ENCODE measurements at regions not wholly inside any gene's neighbourhood (a gene's known extent, or its start where the extent isn't known, plus 50 kb on each side); places are given as distances from the start of the nearest gene placed in this dataset.
"Not testable (repeated sequence)": the region's sequence is repeated elsewhere in the genome, so short reads cannot be mapped to it uniquely, and the experiment has no call there.

- H3K4me3 ChIP-seq (ENCODE audit: insufficient read depth in 1 of 2, low read depth in 1 of 2, low read length in 2 of 2) = no peak overlapping the region
- no peak overlapping the region for H2BK15ac ChIP-seq (ENCODE audit: low read depth, poor library complexity, severe bottlenecking)
- no peak overlapping the region for H2AFZ ChIP-seq (ENCODE audit: low read depth, low read length)
- no peak overlapping the region for H3K14ac ChIP-seq (ENCODE audit: low read length in 2 of 2)
- H2BK5ac ChIP-seq (ENCODE audit: low read depth, low read length, poor library complexity, severe bottlenecking) = no peak overlapping the region
- WGBS = 87% methylated on average over 9 of the region's 9 CpGs
- no peak overlapping the region for H2BK12ac ChIP-seq (ENCODE audit: low read length in 2 of 2)
- no peak overlapping the region for H3K4me2 ChIP-seq (ENCODE audit: low read length, poor library complexity, severe bottlenecking)
- H3K27ac ChIP-seq (ENCODE audit: low read length, poor library complexity, severe bottlenecking) = no peak overlapping the region
- no peak overlapping the region for H2AK5ac ChIP-seq (ENCODE audit: low read length, severe bottlenecking)
- H3K4ac ChIP-seq (ENCODE audit: low read depth in 1 of 2, low read length in 2 of 2) = no peak overlapping the region
- peak overlapping the region; percentile 28 for H4K8ac ChIP-seq (ENCODE audit: low read length)
- H3K9ac ChIP-seq (ENCODE audit: low read length) = no peak overlapping the region
- peaks cover 0 to 3% of the 10 kb centered on the region in 2 experiments for H3K27me3 ChIP-seq (ENCODE audit: control insufficient read depth in 1 of 2, insufficient read depth in 1 of 2, low read length in 2 of 2)
- H3K36me3 ChIP-seq (ENCODE audit: control insufficient read depth in 1 of 2, insufficient read depth in 2 of 2, low read depth in 1 of 2, low read length in 2 of 2) = no peaks in the 10 kb centered on the region
- no peak overlapping the region for H3K23ac ChIP-seq (ENCODE audit: low read length in 2 of 2)
- H3K18ac ChIP-seq (ENCODE audit: low read depth in 1 of 2, low read length in 2 of 2) = no peak overlapping the region
- no peaks in the 10 kb centered on the region for H3K4me1 ChIP-seq (ENCODE audit: control insufficient read depth, insufficient read depth, low read depth, low read length)
- H2BK120ac ChIP-seq (ENCODE audit: low read depth, low read length) = no peak overlapping the region
- H3K9me3 ChIP-seq (ENCODE audit: control insufficient read depth, low read length) = no peaks in the 10 kb centered on the region
- no peak overlapping the region for H4K91ac ChIP-seq (ENCODE audit: low read length)
- no peak for DNase-seq
- H3K79me1 ChIP-seq (replicated peaks; ENCODE audit: low read length, poor library complexity, severe bottlenecking) = no peaks in the 10 kb centered on the region
Observed at GRCh38 chr7:46047581-46047980, 126.5 kb upstream of the IGFBP3 start.

GRCh38 chr7:46043338-46043737, 122.3 kb upstream of the IGFBP3 start:
- not testable (repeated sequence) for H2BK5ac ChIP-seq (ENCODE audit: low read depth, low read length, poor library complexity, severe bottlenecking); DNase-seq; H2AK5ac ChIP-seq (ENCODE audit: low read length, severe bottlenecking); H3K23ac ChIP-seq (ENCODE audit: low read length in 2 of 2); H4K91ac ChIP-seq (ENCODE audit: low read length); H3K9ac ChIP-seq (ENCODE audit: low read length); H3K4me1 ChIP-seq (ENCODE audit: control insufficient read depth, insufficient read depth, low read depth, low read length); H3K27me3 ChIP-seq (ENCODE audit: control insufficient read depth in 1 of 2, insufficient read depth in 1 of 2, low read length in 2 of 2); H2BK120ac ChIP-seq (ENCODE audit: low read depth, low read length); H2BK15ac ChIP-seq (ENCODE audit: low read depth, poor library complexity, severe bottlenecking); H3K36me3 ChIP-seq (ENCODE audit: control insufficient read depth in 1 of 2, insufficient read depth in 2 of 2, low read depth in 1 of 2, low read length in 2 of 2); H3K4ac ChIP-seq (ENCODE audit: low read depth in 1 of 2, low read length in 2 of 2); H3K18ac ChIP-seq (ENCODE audit: low read depth in 1 of 2, low read length in 2 of 2); H3K27ac ChIP-seq (ENCODE audit: low read length, poor library complexity, severe bottlenecking); H2AFZ ChIP-seq (ENCODE audit: low read depth, low read length); H3K14ac ChIP-seq (ENCODE audit: low read length in 2 of 2); H4K8ac ChIP-seq (ENCODE audit: low read length); H2BK12ac ChIP-seq (ENCODE audit: low read length in 2 of 2); H3K4me3 ChIP-seq (ENCODE audit: insufficient read depth in 1 of 2, low read depth in 1 of 2, low read length in 2 of 2); H3K4me2 ChIP-seq (ENCODE audit: low read length, poor library complexity, severe bottlenecking); H3K9me3 ChIP-seq (ENCODE audit: control insufficient read depth, low read length); H3K79me1 ChIP-seq (replicated peaks; ENCODE audit: low read length, poor library complexity, severe bottlenecking)
- 94% methylated on average over 5 of the region's 6 CpGs for WGBS

GRCh38 chr7:46039813-46040212, 118.7 kb upstream of the IGFBP3 start:
- not testable (repeated sequence) for H3K23ac ChIP-seq (ENCODE audit: low read length in 2 of 2); H2AFZ ChIP-seq (ENCODE audit: low read depth, low read length); H3K4ac ChIP-seq (ENCODE audit: low read depth in 1 of 2, low read length in 2 of 2); H2BK15ac ChIP-seq (ENCODE audit: low read depth, poor library complexity, severe bottlenecking); H2BK5ac ChIP-seq (ENCODE audit: low read depth, low read length, poor library complexity, severe bottlenecking); H3K27me3 ChIP-seq (ENCODE audit: control insufficient read depth in 1 of 2, insufficient read depth in 1 of 2, low read length in 2 of 2); H2AK5ac ChIP-seq (ENCODE audit: low read length, severe bottlenecking); H2BK120ac ChIP-seq (ENCODE audit: low read depth, low read length); H4K91ac ChIP-seq (ENCODE audit: low read length); DNase-seq; H3K4me1 ChIP-seq (ENCODE audit: control insufficient read depth, insufficient read depth, low read depth, low read length); H3K27ac ChIP-seq (ENCODE audit: low read length, poor library complexity, severe bottlenecking); H3K18ac ChIP-seq (ENCODE audit: low read depth in 1 of 2, low read length in 2 of 2); H3K4me2 ChIP-seq (ENCODE audit: low read length, poor library complexity, severe bottlenecking); H3K79me1 ChIP-seq (replicated peaks; ENCODE audit: low read length, poor library complexity, severe bottlenecking); H2BK12ac ChIP-seq (ENCODE audit: low read length in 2 of 2); H3K9me3 ChIP-seq (ENCODE audit: control insufficient read depth, low read length); H3K4me3 ChIP-seq (ENCODE audit: insufficient read depth in 1 of 2, low read depth in 1 of 2, low read length in 2 of 2); H3K36me3 ChIP-seq (ENCODE audit: control insufficient read depth in 1 of 2, insufficient read depth in 2 of 2, low read depth in 1 of 2, low read length in 2 of 2); H3K14ac ChIP-seq (ENCODE audit: low read length in 2 of 2); H3K9ac ChIP-seq (ENCODE audit: low read length); H4K8ac ChIP-seq (ENCODE audit: low read length)
- WGBS = no CpG with 5 or more reads among the region's 1 CpG

- H2BK12ac ChIP-seq (ENCODE audit: low read length in 2 of 2) = no peak overlapping the region
- H3K9ac ChIP-seq (ENCODE audit: low read length) = no peak overlapping the region
- DNase-seq = no peak
- no peak overlapping the region for H4K91ac ChIP-seq (ENCODE audit: low read length)
- no peak overlapping the region for H3K23ac ChIP-seq (ENCODE audit: low read length in 2 of 2)
- H3K4ac ChIP-seq (ENCODE audit: low read depth in 1 of 2, low read length in 2 of 2) = no peak overlapping the region
- no peaks in the 10 kb centered on the region for H3K9me3 ChIP-seq (ENCODE audit: control insufficient read depth, low read length)
- H2BK15ac ChIP-seq (ENCODE audit: low read depth, poor library complexity, severe bottlenecking) = no peak overlapping the region
- no peak overlapping the region for H4K8ac ChIP-seq (ENCODE audit: low read length)
- peaks cover 1% of the 10 kb centered on the region for H3K4me1 ChIP-seq (ENCODE audit: control insufficient read depth, insufficient read depth, low read depth, low read length)
- H3K4me2 ChIP-seq (ENCODE audit: low read length, poor library complexity, severe bottlenecking) = no peak overlapping the region
- no peaks in the 10 kb centered on the region for H3K36me3 ChIP-seq (ENCODE audit: control insufficient read depth in 1 of 2, insufficient read depth in 2 of 2, low read depth in 1 of 2, low read length in 2 of 2)
- no peak overlapping the region for H3K4me3 ChIP-seq (ENCODE audit: insufficient read depth in 1 of 2, low read depth in 1 of 2, low read length in 2 of 2)
- WGBS = 100% methylated on average over 1 of the region's 1 CpG
- no peak overlapping the region for H2AK5ac ChIP-seq (ENCODE audit: low read length, severe bottlenecking)
- H3K27ac ChIP-seq (ENCODE audit: low read length, poor library complexity, severe bottlenecking) = no peak overlapping the region
- H3K27me3 ChIP-seq (ENCODE audit: control insufficient read depth in 1 of 2, insufficient read depth in 1 of 2, low read length in 2 of 2) = peaks cover 0 to 4% of the 10 kb centered on the region in 2 experiments
- no peak overlapping the region for H2BK5ac ChIP-seq (ENCODE audit: low read depth, low read length, poor library complexity, severe bottlenecking)
- H2BK120ac ChIP-seq (ENCODE audit: low read depth, low read length) = no peak overlapping the region
- H3K14ac ChIP-seq (ENCODE audit: low read length in 2 of 2) = no peak overlapping the region
- no peaks in the 10 kb centered on the region for H3K79me1 ChIP-seq (replicated peaks; ENCODE audit: low read length, poor library complexity, severe bottlenecking)
- H3K18ac ChIP-seq (ENCODE audit: low read depth in 1 of 2, low read length in 2 of 2) = no peak overlapping the region
- H2AFZ ChIP-seq (ENCODE audit: low read depth, low read length) = no peak overlapping the region
Observed at GRCh38 chr7:46035166-46035565, 114.1 kb upstream of the IGFBP3 start.

All from mesenchymal stem cell (in vitro differentiated cells and primary cell).